Thyroid gland (tissue), 4 donors: ENCODE measurements at regions not wholly inside any gene's neighbourhood (a gene's known extent, or its start where the extent isn't known, plus 50 kb on each side); places are given as distances from the start of the nearest gene placed in this dataset.

ENCODE experiments used
- DNase-seq, 2 donors: peaks; one replicate each; pipeline ENCODE4 v3.0.0-alpha.2; 2019
- H3K27ac ChIP-seq, 3 donors: fragments of 200-600 bp; sonication (generic); 1 replicate in 2 of 3; 2 replicates in 1 of 3; pipeline ENCODE4 v1.5.1; 2016 to 2019; ENCODE audit warnings: mild to moderate bottlenecking in 1 of 3, moderate library complexity in 1 of 3
- H3K27me3 ChIP-seq: fragments of 200-600 bp; sonication (generic); one replicate; pipeline ENCODE4 v1.5.1; 2019
- H3K36me3 ChIP-seq, 2 donors: fragments of 200-600 bp; sonication (generic); one replicate each; pipeline ENCODE4 v1.5.1; 2016 to 2019
- H3K4me1 ChIP-seq, 2 donors: fragments of 200-600 bp; sonication (generic); one replicate each; pipeline ENCODE4 v1.5.1; 2017 to 2019
- H3K4me3 ChIP-seq, 3 donors: fragments of 200-600 bp; sonication (generic); replicated peaks in 1 of 3; 1 replicate in 2 of 3; 2 replicates in 1 of 3; pipeline ENCODE4 v1.5.1; 2016; ENCODE audit warnings: mild to moderate bottlenecking in 1 of 3
- H3K9me3 ChIP-seq: fragments of 200-600 bp; sonication (generic); one replicate; pipeline ENCODE4 v1.5.1; 2017
- POLR2A ChIP-seq, 2 donors: fragments of 450-650 bp; IDR thresholded peaks; one replicate each; pipeline ENCODE4 v1.6.1; 2017; ENCODE audit warnings: antibody characterized with exemption in 2 of 2, mild to moderate bottlenecking in 2 of 2, moderate library complexity in 1 of 2
- WGBS, 2 donors: methylation state at CpG; one replicate each; pipeline ENCODE4 v1.1.5; 2017; 5-methylcytosine and 5-hydroxymethylcytosine counted together
- intact Hi-C: fragments of 100-400 bp; cut with DNase I; formaldehyde crosslinking; loops from one replicate; pipeline ENCODE4 v1.15.1; 2023
- TF ChIP-seq, protein P1 (sequence below), 6 experiments: fragments of 200-600 bp in 3 of 6; fragments of 450-650 bp in 3 of 6; sonication (generic) in 3 of 6; IDR thresholded peaks; one replicate each; pipeline ENCODE4 v1.5.1; 2016 to 2019; ENCODE audit warnings: antibody characterized with exemption in 6 of 6, mild to moderate bottlenecking in 2 of 6, inconsistent platforms in 1 of 6, moderate library complexity in 1 of 6

DNA sequence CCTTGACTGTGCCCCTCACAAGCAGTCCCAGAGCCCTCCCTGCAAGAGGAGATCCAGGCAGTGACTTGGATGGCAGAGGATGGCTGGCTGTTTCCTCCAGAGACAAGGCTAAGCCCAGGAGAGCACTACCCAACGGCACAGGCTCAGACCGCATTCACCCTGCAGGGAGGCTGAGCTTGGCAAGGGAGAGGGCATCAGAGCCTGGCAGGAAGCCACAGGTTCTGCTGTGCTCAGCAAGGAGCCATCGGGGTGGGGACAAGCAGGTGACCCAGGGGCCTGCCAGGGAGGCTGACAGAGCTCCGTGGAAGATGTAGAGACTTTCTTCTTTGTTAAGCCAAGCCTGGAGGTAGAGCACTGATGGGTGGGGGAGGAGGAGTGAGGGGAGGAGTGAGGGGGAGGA, 159.2 kb upstream of the CST7 start:
- Histone ChIP-seq H3K27me3 (no peaks in the 10 kb centered on the region), H3K4me1 (peaks cover 4 to 9% of the 10 kb centered on the region in 2 donors), H3K9me3 (no peaks in the 10 kb centered on the region), H3K4me3 (no peak overlapping the region), H3K27ac (no peak overlapping the region), H3K36me3 (no peaks in the 10 kb centered on the region)
- 25 to 79% methylated on average over 2 to 4 of the region's 4 CpGs for WGBS, 2 donors
- peak; percentile 67 to 75 for DNase-seq
- intact Hi-C loops, result no loop called here
- TF ChIP-seq, protein P1, sequence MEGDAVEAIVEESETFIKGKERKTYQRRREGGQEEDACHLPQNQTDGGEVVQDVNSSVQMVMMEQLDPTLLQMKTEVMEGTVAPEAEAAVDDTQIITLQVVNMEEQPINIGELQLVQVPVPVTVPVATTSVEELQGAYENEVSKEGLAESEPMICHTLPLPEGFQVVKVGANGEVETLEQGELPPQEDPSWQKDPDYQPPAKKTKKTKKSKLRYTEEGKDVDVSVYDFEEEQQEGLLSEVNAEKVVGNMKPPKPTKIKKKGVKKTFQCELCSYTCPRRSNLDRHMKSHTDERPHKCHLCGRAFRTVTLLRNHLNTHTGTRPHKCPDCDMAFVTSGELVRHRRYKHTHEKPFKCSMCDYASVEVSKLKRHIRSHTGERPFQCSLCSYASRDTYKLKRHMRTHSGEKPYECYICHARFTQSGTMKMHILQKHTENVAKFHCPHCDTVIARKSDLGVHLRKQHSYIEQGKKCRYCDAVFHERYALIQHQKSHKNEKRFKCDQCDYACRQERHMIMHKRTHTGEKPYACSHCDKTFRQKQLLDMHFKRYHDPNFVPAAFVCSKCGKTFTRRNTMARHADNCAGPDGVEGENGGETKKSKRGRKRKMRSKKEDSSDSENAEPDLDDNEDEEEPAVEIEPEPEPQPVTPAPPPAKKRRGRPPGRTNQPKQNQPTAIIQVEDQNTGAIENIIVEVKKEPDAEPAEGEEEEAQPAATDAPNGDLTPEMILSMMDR (IDR thresholded peaks at IDR 0.05), result no peak
- no peak for TF ChIP-seq POLR2A (IDR thresholded peaks at IDR 0.05)

GRCh38 chr20:24790746-24791283, 158.3 kb upstream of the CST7 start:
- intact Hi-C loops, result no loop called here

GRCh38 chr20:24791953-24792352, 157.1 kb upstream of the CST7 start:
- 89% methylated on average over 2 of the region's 2 CpGs for WGBS, 2 donors
- Histone ChIP-seq H3K4me1 (peaks cover 6 to 7% of the 10 kb centered on the region in 2 donors), H3K27me3 (no peaks in the 10 kb centered on the region), H3K27ac (no peak overlapping the region), H3K9me3 (no peaks in the 10 kb centered on the region), H3K4me3 (no peak overlapping the region), H3K36me3 (no peaks in the 10 kb centered on the region)
- no peak for DNase-seq
- TF ChIP-seq, protein P1 (IDR thresholded peaks at IDR 0.05), result no peak
- no peak for TF ChIP-seq POLR2A (IDR thresholded peaks at IDR 0.05)
- intact Hi-C loops, result no loop called here

More at GRCh38 chr20:24790746-24791283, 158.3 kb upstream of the CST7 start:
- no peaks in the 10 kb centered on the region for H3K9me3 ChIP-seq
- no peak for DNase-seq
- WGBS, 2 donors, result 73 to 88% methylated on average over 9 to 13 of the region's 13 CpGs
- no peak for TF ChIP-seq POLR2A (IDR thresholded peaks at IDR 0.05)
- TF ChIP-seq, protein P1 (IDR thresholded peaks at IDR 0.05), result no peak
- peaks cover 4 to 6% of the 10 kb centered on the region in 2 donors for H3K4me1 ChIP-seq
- no peak overlapping the region for H3K4me3 ChIP-seq
- no peaks in the 10 kb centered on the region for H3K27me3 ChIP-seq
- no peak overlapping the region for H3K27ac ChIP-seq
- no peaks in the 10 kb centered on the region for H3K36me3 ChIP-seq

DNA sequence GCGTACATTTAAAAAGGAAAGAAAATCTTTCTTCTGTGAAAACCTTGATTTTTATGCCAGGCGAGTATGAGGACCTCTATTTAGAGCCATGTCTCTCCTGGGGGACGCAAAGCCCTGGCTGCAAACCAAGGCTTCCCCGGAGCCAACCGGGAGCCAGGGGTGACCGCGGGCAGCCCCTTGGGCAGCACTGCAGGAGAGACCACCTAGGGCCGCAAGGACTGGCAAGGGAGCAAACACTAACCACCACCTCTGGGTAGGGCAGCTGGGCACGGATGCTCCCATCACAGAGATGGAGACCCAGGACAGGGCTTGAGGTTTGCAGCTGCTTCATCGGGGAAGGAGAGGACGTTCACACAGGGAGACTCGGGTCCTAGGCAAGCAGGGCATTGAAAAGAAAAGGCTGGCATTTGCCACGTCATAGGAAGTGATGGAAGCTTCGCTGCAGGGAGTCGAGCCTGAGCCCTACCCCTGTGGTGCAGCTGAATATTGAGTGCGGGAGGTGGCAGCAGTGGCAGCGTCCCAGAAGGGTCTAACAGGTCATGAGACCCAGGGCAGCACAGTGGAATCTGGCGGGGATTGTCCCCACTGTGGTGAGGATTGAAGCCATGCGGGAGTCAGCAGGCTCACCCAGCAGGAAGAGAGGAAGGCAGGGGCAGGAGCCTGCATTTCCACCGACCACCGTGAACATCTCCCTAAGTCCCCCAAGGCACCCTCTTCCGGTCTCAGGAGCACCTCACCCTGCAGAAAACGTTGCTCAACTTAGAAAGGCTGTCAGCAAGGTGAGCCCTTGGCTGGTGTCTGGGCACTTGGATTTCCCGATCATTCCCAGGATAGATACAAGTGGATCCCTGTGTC, 156.2 kb upstream of the CST7 start:
- Histone ChIP-seq H3K4me3 (no peak overlapping the region), H3K27ac (no peak overlapping the region), H3K4me1 (peaks cover 7 to 12% of the 10 kb centered on the region in 2 donors), H3K9me3 (no peaks in the 10 kb centered on the region), H3K36me3 (no peaks in the 10 kb centered on the region), H3K27me3 (no peaks in the 10 kb centered on the region)
- intact Hi-C loops, result no loop called here
- DNase-seq, result no peak
- no peak for TF ChIP-seq POLR2A (IDR thresholded peaks at IDR 0.05)
- TF ChIP-seq, protein P1 (IDR thresholded peaks at IDR 0.05), result no peak
- WGBS, 2 donors, result 88 to 91% methylated on average over 20 to 23 of the region's 24 CpGs

- H3K36me3 ChIP-seq, result no peaks in the 10 kb centered on the region
- no peak overlapping the region for H3K4me3 ChIP-seq
- no peak overlapping the region for H3K27ac ChIP-seq
- TF ChIP-seq POLR2A (IDR thresholded peaks at IDR 0.05), result no peak
- TF ChIP-seq, protein P1 (IDR thresholded peaks at IDR 0.05), result no peak
- WGBS, 2 donors, result 73 to 77% methylated on average over 8 of the region's 8 CpGs
- H3K9me3 ChIP-seq, result no peaks in the 10 kb centered on the region
- H3K4me1 ChIP-seq, result peaks cover 3 to 15% of the 10 kb centered on the region in 2 donors
- intact Hi-C loops, result no loop called here
- H3K27me3 ChIP-seq, result no peaks in the 10 kb centered on the region
- no peak for DNase-seq
These were observed 153.6 kb upstream of the CST7 start for GRCh38 chr20:24795436-24795835.
